Lower lobe of right lung (tissue), 2 donors: ENCODE measurements at regions not wholly inside any gene's neighbourhood (a gene's known extent, or its start where the extent isn't known, plus 50 kb on each side); places are given as distances from the start of the nearest gene placed in this dataset.

Experiments
- ATAC-seq, 2 donors: fragments of 200-7000 bp; cut with Tn5 transposase; one replicate each; pipeline ENCODE4 v1.9.1; 2020 to 2022; ENCODE audit warnings: mild to moderate bottlenecking in 2 of 2, moderate library complexity in 2 of 2
- DNase-seq: peaks from one replicate; pipeline ENCODE4 v3.0.0-alpha.2; 2020
- H3K27ac ChIP-seq: fragments of 200-600 bp; one replicate; pipeline ENCODE4 v1.8.0; 2022
- H3K27me3 ChIP-seq: fragments of 200-600 bp; one replicate; pipeline ENCODE4 v1.8.0; 2022; ENCODE audit warnings: low read depth
- H3K36me3 ChIP-seq: fragments of 200-600 bp; one replicate; pipeline ENCODE4 v1.8.0; 2022; ENCODE audit warnings: mild to moderate bottlenecking
- H3K4me1 ChIP-seq: fragments of 200-600 bp; one replicate; pipeline ENCODE4 v1.8.0; 2022
- H3K4me3 ChIP-seq: fragments of 200-600 bp; one replicate; pipeline ENCODE4 v1.8.0; 2022; ENCODE audit warnings: mild to moderate bottlenecking
- H3K9me3 ChIP-seq: fragments of 200-600 bp; one replicate; pipeline ENCODE4 v1.8.0; 2022
- intact Hi-C: fragments of 100-400 bp; cut with DNase I; formaldehyde crosslinking; loops from one replicate; pipeline ENCODE4 v1.11.0; 2022
- TF ChIP-seq, protein P1 (sequence below): fragments of 200-600 bp; IDR thresholded peaks from one replicate; pipeline ENCODE4 v1.8.0; 2022; ENCODE audit warnings: antibody characterized with exemption, mild to moderate bottlenecking
- donor health status: DM: no; HTN: yes; CAD: no; lungs with severe emphysema.

DNA sequence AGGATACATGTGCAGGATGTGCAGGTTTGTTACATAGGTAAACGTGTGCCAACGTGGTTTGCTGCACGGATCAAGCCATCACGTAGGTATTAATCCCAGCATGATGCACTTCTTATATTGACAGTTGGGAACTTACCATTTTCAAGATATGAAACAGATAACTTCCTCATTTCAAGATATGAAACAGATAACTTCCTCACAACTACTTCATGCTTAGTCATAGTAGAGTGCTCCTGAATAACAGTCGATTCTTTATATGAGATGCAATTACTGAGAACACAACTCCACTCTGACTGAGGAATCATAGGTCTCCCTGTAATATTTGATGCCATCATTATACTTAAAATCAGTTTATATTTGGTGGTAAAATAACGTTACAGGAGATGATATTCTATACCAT, 1124.3 kb downstream of the AMY1C start:
- ATAC-seq = no peak
- H3K4me3 ChIP-seq = no peak overlapping the region
- no peaks in the 10 kb centered on the region for H3K36me3 ChIP-seq
- DNase-seq = no peak
- no peaks in the 10 kb centered on the region for H3K9me3 ChIP-seq
- intact Hi-C loops = no loop called here
- no peaks in the 10 kb centered on the region for H3K4me1 ChIP-seq
- H3K27ac ChIP-seq = no peak overlapping the region
- TF ChIP-seq, protein P1, sequence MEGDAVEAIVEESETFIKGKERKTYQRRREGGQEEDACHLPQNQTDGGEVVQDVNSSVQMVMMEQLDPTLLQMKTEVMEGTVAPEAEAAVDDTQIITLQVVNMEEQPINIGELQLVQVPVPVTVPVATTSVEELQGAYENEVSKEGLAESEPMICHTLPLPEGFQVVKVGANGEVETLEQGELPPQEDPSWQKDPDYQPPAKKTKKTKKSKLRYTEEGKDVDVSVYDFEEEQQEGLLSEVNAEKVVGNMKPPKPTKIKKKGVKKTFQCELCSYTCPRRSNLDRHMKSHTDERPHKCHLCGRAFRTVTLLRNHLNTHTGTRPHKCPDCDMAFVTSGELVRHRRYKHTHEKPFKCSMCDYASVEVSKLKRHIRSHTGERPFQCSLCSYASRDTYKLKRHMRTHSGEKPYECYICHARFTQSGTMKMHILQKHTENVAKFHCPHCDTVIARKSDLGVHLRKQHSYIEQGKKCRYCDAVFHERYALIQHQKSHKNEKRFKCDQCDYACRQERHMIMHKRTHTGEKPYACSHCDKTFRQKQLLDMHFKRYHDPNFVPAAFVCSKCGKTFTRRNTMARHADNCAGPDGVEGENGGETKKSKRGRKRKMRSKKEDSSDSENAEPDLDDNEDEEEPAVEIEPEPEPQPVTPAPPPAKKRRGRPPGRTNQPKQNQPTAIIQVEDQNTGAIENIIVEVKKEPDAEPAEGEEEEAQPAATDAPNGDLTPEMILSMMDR = no peak
- no peaks in the 10 kb centered on the region for H3K27me3 ChIP-seq

DNA sequence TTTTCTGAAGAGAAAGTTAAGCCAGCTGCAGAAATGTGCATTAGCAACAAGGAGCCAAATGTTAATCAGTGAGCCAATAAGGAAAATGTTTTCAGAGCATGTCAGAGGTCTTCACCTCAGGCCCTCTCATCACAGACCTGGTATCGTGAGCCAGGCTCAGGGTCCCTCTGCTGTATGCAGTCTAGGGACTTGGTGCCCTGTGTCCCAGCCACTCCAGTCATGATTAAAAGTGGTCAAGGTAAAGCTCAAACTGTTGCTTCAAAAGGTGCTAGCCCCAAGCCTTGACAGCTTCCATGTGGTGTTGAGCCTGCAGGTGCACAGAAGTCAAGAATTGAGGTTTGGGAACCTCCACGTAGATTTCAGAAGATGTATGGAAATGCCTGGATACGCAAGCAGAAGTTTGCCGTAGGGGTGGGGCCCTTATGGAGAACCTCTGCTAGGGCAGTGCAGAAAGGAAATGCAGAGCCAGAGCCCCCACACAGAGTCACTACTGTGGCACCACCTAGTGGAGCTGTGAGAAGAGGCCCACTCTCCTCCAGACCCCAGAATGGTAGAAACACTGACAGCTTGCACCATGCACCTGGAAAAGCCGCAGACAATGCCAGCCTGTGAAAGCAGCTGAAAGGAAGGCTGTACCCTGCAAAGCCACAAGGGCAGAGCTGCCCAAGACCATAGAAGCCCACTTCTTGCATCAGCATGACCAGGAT, 1128.7 kb downstream of the AMY1C start:
- no peak overlapping the region for H3K4me3 ChIP-seq
- ATAC-seq = no peak
- H3K36me3 ChIP-seq = no peaks in the 10 kb centered on the region
- no peaks in the 10 kb centered on the region for H3K9me3 ChIP-seq
- no peaks in the 10 kb centered on the region for H3K27me3 ChIP-seq
- no peak overlapping the region for H3K27ac ChIP-seq
- no peaks in the 10 kb centered on the region for H3K4me1 ChIP-seq
- DNase-seq = no peak
- TF ChIP-seq, protein P1 = no peak
- intact Hi-C loops = no loop called here

DNA sequence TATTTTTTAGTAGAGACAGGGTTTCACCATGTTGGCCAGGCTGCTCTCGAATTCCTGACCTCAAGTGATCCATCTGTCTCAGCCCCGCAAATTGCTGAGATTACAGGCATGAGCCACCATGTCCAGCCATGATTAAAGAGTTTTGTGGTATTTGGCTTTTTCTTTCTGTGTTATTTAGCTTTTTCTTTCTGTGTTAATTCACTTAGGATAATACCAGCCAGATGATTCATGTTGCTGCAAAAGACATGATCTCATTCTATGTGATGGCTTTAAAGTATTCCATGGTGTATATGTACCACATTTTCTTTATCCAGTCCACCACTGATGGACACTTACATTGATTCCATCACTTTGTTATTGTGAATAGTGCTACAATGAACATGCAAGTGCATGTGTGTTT, 1135.2 kb downstream of the AMY1C start:
- H3K4me3 ChIP-seq = no peak overlapping the region
- H3K27ac ChIP-seq = no peak overlapping the region
- intact Hi-C loops = no loop called here
- TF ChIP-seq, protein P1 = no peak
- no peaks in the 10 kb centered on the region for H3K9me3 ChIP-seq
- H3K4me1 ChIP-seq = no peaks in the 10 kb centered on the region
- no peak for DNase-seq
- H3K27me3 ChIP-seq = no peaks in the 10 kb centered on the region
- H3K36me3 ChIP-seq = no peaks in the 10 kb centered on the region
- no peak for ATAC-seq

DNA sequence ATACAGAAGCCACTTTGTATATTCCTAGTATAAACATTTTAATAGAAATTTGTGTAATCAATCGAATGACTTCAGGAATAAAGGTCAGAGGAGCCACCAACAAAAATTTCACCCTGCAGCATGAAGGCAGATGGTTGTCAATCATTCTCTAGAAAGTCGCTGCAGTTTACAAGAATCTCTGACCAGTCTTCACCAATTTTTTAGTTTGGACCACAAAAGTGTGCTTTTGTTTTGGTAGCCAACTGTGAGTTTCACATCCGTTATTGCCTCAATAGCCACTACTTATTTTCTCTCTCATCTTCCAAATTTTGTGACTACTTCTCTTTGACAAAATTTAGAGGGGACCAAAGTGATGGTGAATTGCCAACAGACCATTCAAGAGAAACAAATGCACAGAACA, 1155.6 kb downstream of the AMY1C start:
- TF ChIP-seq, protein P1 = no peak
- no peaks in the 10 kb centered on the region for H3K4me1 ChIP-seq
- no peak for ATAC-seq
- H3K27me3 ChIP-seq = no peaks in the 10 kb centered on the region
- no peak for DNase-seq
- no peak overlapping the region for H3K27ac ChIP-seq
- no peaks in the 10 kb centered on the region for H3K36me3 ChIP-seq
- intact Hi-C loops = no loop called here
- no peak overlapping the region for H3K4me3 ChIP-seq
- no peaks in the 10 kb centered on the region for H3K9me3 ChIP-seq

DNA sequence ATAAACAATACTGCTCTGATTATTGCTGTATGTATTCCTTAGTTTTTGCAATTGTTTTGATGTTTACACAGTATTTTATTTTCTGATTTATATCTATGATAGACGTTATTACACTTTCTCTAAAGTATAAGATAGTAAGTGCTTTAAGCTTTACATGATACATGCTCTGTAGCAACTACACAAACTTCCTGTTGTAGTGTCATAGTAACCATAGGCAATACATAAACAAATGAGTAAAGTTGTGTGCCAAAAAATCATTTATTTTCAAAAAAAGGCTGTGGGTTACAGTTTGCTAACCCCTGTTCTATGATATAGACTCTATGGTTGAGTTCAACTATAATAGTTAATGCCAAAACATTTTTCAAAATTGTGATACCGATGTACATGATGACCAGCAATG, 1156.4 kb downstream of the AMY1C start:
- Histone ChIP-seq H3K27ac (no peak overlapping the region), H3K9me3 (no peaks in the 10 kb centered on the region), H3K4me1 (no peaks in the 10 kb centered on the region), H3K4me3 (no peak overlapping the region), H3K27me3 (no peaks in the 10 kb centered on the region), H3K36me3 (no peaks in the 10 kb centered on the region)
- ATAC-seq (no peak), DNase-seq (no peak)
- intact Hi-C loops = no loop called here
- TF ChIP-seq, protein P1 = no peak
